CD14-positive monocyte (primary cell): ENCODE measurements at regions not wholly inside any gene's neighbourhood (a gene's known extent, or its start where the extent isn't known, plus 50 kb on each side); places are given as distances from the start of the nearest gene placed in this dataset.

Source experiments
- DNase-seq, 3 donors: peaks; one replicate each; pipeline ENCODE4 v3.0.0-alpha.2; 2011 to 2022
- H2AFZ ChIP-seq: 2 replicates; pipeline ENCODE4 v1.6.0; 2012; ENCODE audit warnings: mild to moderate bottlenecking, low read depth, low read length, inconsistent platforms; ENCODE audit not compliant: insufficient read depth, poor library complexity, severe bottlenecking
- H3K27ac ChIP-seq, 2 donors: 1 replicate in 1 of 2; 2 replicates in 1 of 2; pipeline ENCODE4 v1.5.1; 2012 to 2013; ENCODE audit warnings: low read length in 2 of 2, control low read depth in 1 of 2, inconsistent platforms in 1 of 2, low read depth in 1 of 2, mild to moderate bottlenecking in 1 of 2
- H3K27me3 ChIP-seq, 2 donors: one replicate each; pipeline versions ENCODE4 v1.6.0 to v1.6.1; 2011 to 2013; ENCODE audit warnings: low read length in 2 of 2; ENCODE audit not compliant: control insufficient read depth in 2 of 2, insufficient read depth in 2 of 2
- H3K36me3 ChIP-seq, 2 donors: replicated peaks in 1 of 2; 1 replicate in 1 of 2; 2 replicates in 1 of 2; pipeline versions ENCODE4 v1.5.1 to v1.6.1; 2012 to 2013; ENCODE audit warnings: low read length in 2 of 2, control low read depth in 1 of 2, inconsistent platforms in 1 of 2, mild to moderate bottlenecking in 1 of 2; ENCODE audit not compliant: insufficient read depth in 2 of 2, control insufficient read depth in 1 of 2
- H3K4me1 ChIP-seq, 2 donors: 1 replicate in 1 of 2; 2 replicates in 1 of 2; pipeline versions ENCODE4 v1.5.1 to v1.6.1; 2012 to 2013; ENCODE audit warnings: low read length in 2 of 2, control low read depth in 1 of 2, inconsistent platforms in 1 of 2, mild to moderate bottlenecking in 1 of 2, moderate library complexity in 1 of 2; ENCODE audit not compliant: insufficient read depth in 2 of 2, control insufficient read depth in 1 of 2
- H3K4me2 ChIP-seq: replicated peaks from 2 replicates; pipeline ENCODE3; 2012; ENCODE audit warnings: low read length, moderate library complexity, mild to moderate bottlenecking; ENCODE audit not compliant: poor library complexity, severe bottlenecking; ENCODE audit errors: extremely low read depth
- H3K4me3 ChIP-seq, 3 experiments: fragments of 200-600 bp in 1 of 3; sonication (generic) in 1 of 3; replicated peaks in 1 of 3; 1 replicate in 2 of 3; 2 replicates in 1 of 3; pipeline ENCODE4 v1.5.1; 2011 to 2013; ENCODE audit warnings: low read length in 3 of 3, mild to moderate bottlenecking in 3 of 3, control low read depth in 2 of 3, low read depth in 2 of 3, inconsistent platforms in 1 of 3, moderate library complexity in 1 of 3
- H3K79me2 ChIP-seq: 2 replicates; pipeline ENCODE4 v1.6.0; 2012; ENCODE audit warnings: mild to moderate bottlenecking, control low read depth, inconsistent platforms, low read length, moderate library complexity; ENCODE audit not compliant: insufficient read depth
- H3K9ac ChIP-seq: 2 replicates; pipeline ENCODE4 v1.6.0; 2017; ENCODE audit warnings: low read length, mild to moderate bottlenecking; ENCODE audit not compliant: insufficient read depth, poor library complexity, severe bottlenecking
- H3K9me3 ChIP-seq, 2 donors: replicated peaks in 1 of 2; 1 replicate in 1 of 2; 2 replicates in 1 of 2; pipeline versions ENCODE4 v1.5.1 to v1.6.1; 2012 to 2013; ENCODE audit warnings: low read length in 2 of 2, control low read depth in 1 of 2; ENCODE audit not compliant: control insufficient read depth in 1 of 2, insufficient read depth in 1 of 2
- H4K20me1 ChIP-seq: 2 replicates; pipeline ENCODE4 v1.6.0; 2012; ENCODE audit warnings: mild to moderate bottlenecking, low read length, control low read depth, moderate library complexity; ENCODE audit not compliant: insufficient read depth
- H3K27ac Mint-ChIP-seq, 7 donors: one replicate each; pipeline ENCODE4 v1.8.0; 2020; ENCODE audit warnings: mild to moderate bottlenecking in 7 of 7, mixed read lengths in 7 of 7, moderate library complexity in 6 of 7, inconsistent platforms in 2 of 7
- H3K27me3 Mint-ChIP-seq, 3 donors: one replicate each; pipeline ENCODE4 v1.8.0; 2021 to 2022; ENCODE audit warnings: low read depth in 3 of 3, mild to moderate bottlenecking in 3 of 3, mixed read lengths in 3 of 3, moderate library complexity in 3 of 3, inconsistent platforms in 1 of 3
- H3K36me3 Mint-ChIP-seq, 2 donors: one replicate each; pipeline ENCODE4 v1.8.0; 2020; ENCODE audit warnings: mixed read lengths in 2 of 2, inconsistent platforms in 1 of 2, mild to moderate bottlenecking in 1 of 2
- H3K4me1 Mint-ChIP-seq: one replicate; pipeline ENCODE4 v1.8.0; 2020; ENCODE audit warnings: mild to moderate bottlenecking, mixed read lengths
- H3K4me3 Mint-ChIP-seq, 2 donors: one replicate each; pipeline ENCODE4 v1.8.0; 2020; ENCODE audit warnings: mild to moderate bottlenecking in 2 of 2, mixed read lengths in 2 of 2, moderate library complexity in 1 of 2
- H3K9me3 Mint-ChIP-seq, 7 donors: one replicate each; pipeline ENCODE4 v1.8.0; 2020 to 2022; ENCODE audit warnings: mixed read lengths in 7 of 7, mild to moderate bottlenecking in 6 of 7, moderate library complexity in 6 of 7, inconsistent platforms in 2 of 7
- WGBS: methylation state at CpG from one replicate; pipeline ENCODE4 v1.1.5; 2013; ENCODE audit warnings: missing lambda C conversion rate; ENCODE audit not compliant: insufficient coverage; 5-methylcytosine and 5-hydroxymethylcytosine counted together
- intact Hi-C, 2 donors: fragments of 100-400 bp; cut with micrococcal nuclease; formaldehyde crosslinking; loops; one replicate each; pipeline versions ENCODE4 v1.15.0 to v1.15.1; 2023
- TF ChIP-seq, protein P1 (sequence below): fragments of 200-600 bp; IDR thresholded peaks from one replicate; pipeline ENCODE4 v1.8.0; 2022; ENCODE audit warnings: antibody characterized with exemption, mild to moderate bottlenecking

DNA sequence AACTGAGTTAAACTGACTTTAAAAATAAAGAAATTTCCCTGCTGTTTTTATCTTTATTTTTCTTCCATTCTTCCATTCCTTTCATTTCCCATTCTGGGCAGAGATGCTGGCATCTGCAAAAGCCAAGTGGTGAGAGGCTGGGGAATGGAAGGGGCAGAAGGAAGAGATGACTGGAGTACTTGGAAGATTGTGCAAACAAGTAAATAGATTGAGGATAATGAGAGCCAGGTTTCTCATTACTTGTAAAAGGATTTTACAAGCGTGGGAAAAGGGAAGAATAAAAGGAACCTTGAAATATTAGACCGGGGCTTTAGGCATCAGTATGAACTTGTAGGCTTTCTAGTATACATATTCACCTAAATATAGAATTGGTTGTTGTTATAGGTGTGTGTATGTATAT, 341.2 kb downstream of the CAAP1 start:
- H3K27me3 Mint-ChIP-seq, result peaks cover 0 to 2% (median 0%) of the 10 kb centered on the region in 3 donors
- no peaks in the 10 kb centered on the region for H3K36me3 Mint-ChIP-seq
- H3K9me3 Mint-ChIP-seq, result peaks cover 0 to 4% (median 2%) of the 10 kb centered on the region in 7 donors
- DNase-seq, result no peak
- no peaks in the 10 kb centered on the region for H3K79me2 ChIP-seq
- intact Hi-C loops, result no loop called here
- no CpG with 5 or more reads among the region's 2 CpGs for WGBS
- H3K9ac ChIP-seq, result no peak overlapping the region
- TF ChIP-seq, protein P1, sequence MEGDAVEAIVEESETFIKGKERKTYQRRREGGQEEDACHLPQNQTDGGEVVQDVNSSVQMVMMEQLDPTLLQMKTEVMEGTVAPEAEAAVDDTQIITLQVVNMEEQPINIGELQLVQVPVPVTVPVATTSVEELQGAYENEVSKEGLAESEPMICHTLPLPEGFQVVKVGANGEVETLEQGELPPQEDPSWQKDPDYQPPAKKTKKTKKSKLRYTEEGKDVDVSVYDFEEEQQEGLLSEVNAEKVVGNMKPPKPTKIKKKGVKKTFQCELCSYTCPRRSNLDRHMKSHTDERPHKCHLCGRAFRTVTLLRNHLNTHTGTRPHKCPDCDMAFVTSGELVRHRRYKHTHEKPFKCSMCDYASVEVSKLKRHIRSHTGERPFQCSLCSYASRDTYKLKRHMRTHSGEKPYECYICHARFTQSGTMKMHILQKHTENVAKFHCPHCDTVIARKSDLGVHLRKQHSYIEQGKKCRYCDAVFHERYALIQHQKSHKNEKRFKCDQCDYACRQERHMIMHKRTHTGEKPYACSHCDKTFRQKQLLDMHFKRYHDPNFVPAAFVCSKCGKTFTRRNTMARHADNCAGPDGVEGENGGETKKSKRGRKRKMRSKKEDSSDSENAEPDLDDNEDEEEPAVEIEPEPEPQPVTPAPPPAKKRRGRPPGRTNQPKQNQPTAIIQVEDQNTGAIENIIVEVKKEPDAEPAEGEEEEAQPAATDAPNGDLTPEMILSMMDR, result no peak
- H4K20me1 ChIP-seq, result no peaks in the 10 kb centered on the region
- H3K4me3 Mint-ChIP-seq, result no peak overlapping the region
- H3K4me3 ChIP-seq, result no peak overlapping the region
- H3K4me1 Mint-ChIP-seq, result no peaks in the 10 kb centered on the region
- H3K9me3 ChIP-seq, result no peaks in the 10 kb centered on the region
- no peak overlapping the region for H3K27ac ChIP-seq
- H3K4me2 ChIP-seq, result no peak overlapping the region
- H3K4me1 ChIP-seq, result no peaks in the 10 kb centered on the region
- H3K36me3 ChIP-seq, result no peaks in the 10 kb centered on the region
- no peaks in the 10 kb centered on the region for H3K27me3 ChIP-seq
- no peak overlapping the region for H2AFZ ChIP-seq
- no peak overlapping the region for H3K27ac Mint-ChIP-seq

DNA sequence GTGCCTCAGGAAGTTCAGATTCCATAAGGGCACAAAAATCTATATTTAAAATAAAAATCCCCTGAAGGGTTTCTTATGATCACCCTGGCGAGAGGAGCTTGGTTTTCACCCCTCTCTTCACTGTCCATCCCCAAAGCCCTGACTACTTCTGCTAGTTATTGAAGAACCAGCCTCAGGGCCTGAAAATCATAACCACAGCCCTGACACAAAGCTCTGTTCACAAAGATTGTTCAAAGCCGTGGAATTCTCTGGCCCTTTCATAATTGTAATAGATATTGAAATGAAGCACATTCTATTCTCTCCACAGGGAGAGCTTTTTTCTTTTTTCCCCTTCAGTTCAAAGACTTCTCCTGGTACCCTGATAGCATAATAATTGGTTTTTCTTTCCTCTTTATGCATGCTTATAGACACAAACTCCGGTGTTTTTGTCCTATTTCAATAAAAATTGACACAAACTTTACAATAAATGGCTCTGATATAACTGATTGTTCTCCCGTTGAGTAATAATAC, 343.8 kb downstream of the CAAP1 start:
- no CpG with 5 or more reads among the region's 4 CpGs for WGBS
- no peaks in the 10 kb centered on the region for H4K20me1 ChIP-seq
- H3K9me3 Mint-ChIP-seq, result peaks cover 0 to 5% (median 2%) of the 10 kb centered on the region in 7 donors

More for the DNA sequence above, 343.8 kb downstream of the CAAP1 start:
- peaks cover 0 to 2% (median 0%) of the 10 kb centered on the region in 3 donors for H3K27me3 Mint-ChIP-seq
- intact Hi-C loops, result no loop called here
- H3K4me3 Mint-ChIP-seq, result no peak overlapping the region
- H3K36me3 Mint-ChIP-seq, result no peaks in the 10 kb centered on the region
- Histone ChIP-seq H3K79me2 (no peaks in the 10 kb centered on the region), H3K4me2 (no peak overlapping the region), H3K4me1 (no peaks in the 10 kb centered on the region), H3K9me3 (no peaks in the 10 kb centered on the region), H3K4me3 (no peak overlapping the region), H3K27me3 (no peaks in the 10 kb centered on the region), H3K27ac (no peak overlapping the region), H2AFZ (no peak overlapping the region), H3K9ac (no peak overlapping the region), H3K36me3 (no peaks in the 10 kb centered on the region)
- DNase-seq, result no peak
- TF ChIP-seq, protein P1, result no peak
- no peak overlapping the region for H3K27ac Mint-ChIP-seq
- no peaks in the 10 kb centered on the region for H3K4me1 Mint-ChIP-seq
